Neural progenitor cell (in vitro differentiated cells): ENCODE measurements at regions not wholly inside any gene's neighbourhood (a gene's known extent, or its start where the extent isn't known, plus 50 kb on each side); places are given as distances from the start of the nearest gene placed in this dataset.

Experiments
- CTCF ChIP-seq: fragments of 200-600 bp; sonication (generic); IDR thresholded peaks from 2 replicates; pipeline ENCODE4 v1.5.1; 2017; ENCODE audit warnings: antibody characterized with exemption, mild to moderate bottlenecking
- EZH2 ChIP-seq: fragments of 200-600 bp; sonication (generic); IDR thresholded peaks from 2 replicates; pipeline ENCODE4 v1.6.1; 2017; ENCODE audit warnings: antibody characterized with exemption, mild to moderate bottlenecking, moderate library complexity
- EZH2phosphoT487 ChIP-seq: fragments of 200-600 bp; sonication (generic); IDR thresholded peaks from 2 replicates; pipeline ENCODE4 v1.6.1; 2017; ENCODE audit warnings: antibody characterized with exemption

GRCh38 chr6:16038938-16039337 is 89.9 kb upstream of the MYLIP start:
- TF ChIP-seq EZH2 (no peak), CTCF (no peak), EZH2phosphoT487 (no peak)
